ENCODE measurements at regions not wholly inside any gene's neighbourhood (a gene's known extent, or its start where the extent isn't known, plus 50 kb on each side); places are given as distances from the start of the nearest gene placed in this dataset.

DNA sequence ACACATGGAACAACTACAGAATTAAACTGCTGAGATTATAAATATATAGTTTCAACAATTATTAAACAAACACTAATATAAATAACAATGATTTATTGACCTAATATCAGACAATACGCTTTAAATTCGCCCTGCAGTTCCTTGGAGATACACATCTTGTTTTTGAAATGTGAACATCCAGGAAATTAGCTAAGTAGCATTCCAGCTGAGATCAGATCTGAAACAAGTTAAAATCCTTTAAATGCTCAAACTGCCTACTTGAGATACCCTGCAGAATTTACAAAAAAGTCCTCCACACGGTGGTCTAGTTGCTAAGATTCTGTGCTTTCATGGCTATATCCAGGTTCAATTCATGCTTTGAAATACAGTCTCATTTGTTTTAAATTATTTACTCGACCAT lies 101.4 kb upstream of the OLFM3 start:
- Histone ChIP-seq H3K4me2 (ENCODE audit: low read depth, low read length) (no peak overlapping the region), H2AK5ac (ENCODE audit: low read depth, low read length) (no peak overlapping the region), H3K4ac (ENCODE audit: low read depth, low read length) (no peak overlapping the region), H4K5ac (ENCODE audit: low read depth, low read length) (no peak overlapping the region), H3K14ac (replicated peaks; ENCODE audit: low read depth, low read length) (no peak overlapping the region), H3K27ac (ENCODE audit: insufficient read depth, low read length) (no peak overlapping the region), H3K36me3 (ENCODE audit: control insufficient read depth, insufficient read depth, low read length) (no peaks in the 10 kb centered on the region), H3K27me3 (ENCODE audit: control insufficient read depth, insufficient read depth, low read length) (no peaks in the 10 kb centered on the region), H3K4me1 (ENCODE audit: control insufficient read depth, insufficient read depth, low read length) (no peaks in the 10 kb centered on the region), H3K23ac (ENCODE audit: low read depth, low read length) (no peak overlapping the region), H3K18ac (ENCODE audit: low read depth, low read length) (no peak overlapping the region), H2BK120ac (ENCODE audit: low read depth, low read length) (no peak overlapping the region), H3K79me1 (ENCODE audit: low read depth in 1 of 2, low read length in 2 of 2) (no peaks in the 10 kb centered on the region), H3K9ac (ENCODE audit: low read depth, low read length) (no peak overlapping the region), H2AFZ (replicated peaks; ENCODE audit: low read length, poor library complexity) (no peak overlapping the region), H3K4me3 (ENCODE audit: insufficient read depth, low read depth, low read length) (no peak overlapping the region), H2AK9ac (replicated peaks; ENCODE audit: low read depth, low read length, poor library complexity) (no peak overlapping the region), H3K9me3 (ENCODE audit: control insufficient read depth, insufficient read depth, low read length) (peaks cover 1% of the 10 kb centered on the region), H2BK15ac (ENCODE audit: low read depth, low read length) (no peak overlapping the region), H3K56ac (ENCODE audit: extremely low read depth, insufficient read depth, low read length) (no peak overlapping the region), H4K20me1 (ENCODE audit: insufficient read depth, low read length) (no peaks in the 10 kb centered on the region), H3K9me1 (ENCODE audit: insufficient read depth, low read length) (no peaks in the 10 kb centered on the region), H4K91ac (ENCODE audit: insufficient read depth, low read depth, low read length) (no peak overlapping the region), H2BK5ac (ENCODE audit: low read depth, low read length, poor library complexity, severe bottlenecking) (no peak overlapping the region), H2BK20ac (ENCODE audit: low read depth, low read length) (no peak overlapping the region), H4K8ac (ENCODE audit: low read depth in 2 of 2, low read length in 2 of 2) (no peak overlapping the region)
- no peak for ATAC-seq (ENCODE audit: low read depth)
- no TSS peak for BruUV-seq (replicated peaks)
- no CpG with 5 or more reads among the region's 4 CpGs for WGBS, 2 experiments (ENCODE audit: extremely low coverage in 2 of 2, insufficient read length in 1 of 2)
- dilution Hi-C loops (cut with HindIII; ENCODE audit: low sequenced_read_pairs, unreplicated experiment): no loop called here
- ChIA-PET CTCF (no interaction called here), POLR2A (ENCODE audit: unreplicated experiment) (no interaction called here)
- DNase-seq: no peak
- no peak for TF ChIP-seq MAZ (IDR thresholded peaks at IDR 0.05; ENCODE audit: borderline replicate concordance, low read depth, low read length)
- no peak for TF ChIP-seq BHLHE40 (IDR thresholded peaks at IDR 0.05; ENCODE audit: low read depth, low read length)
- TF ChIP-seq RFX5 (IDR thresholded peaks at IDR 0.05; ENCODE audit: low read depth, low read length): no peak
- TF ChIP-seq, protein P1, sequence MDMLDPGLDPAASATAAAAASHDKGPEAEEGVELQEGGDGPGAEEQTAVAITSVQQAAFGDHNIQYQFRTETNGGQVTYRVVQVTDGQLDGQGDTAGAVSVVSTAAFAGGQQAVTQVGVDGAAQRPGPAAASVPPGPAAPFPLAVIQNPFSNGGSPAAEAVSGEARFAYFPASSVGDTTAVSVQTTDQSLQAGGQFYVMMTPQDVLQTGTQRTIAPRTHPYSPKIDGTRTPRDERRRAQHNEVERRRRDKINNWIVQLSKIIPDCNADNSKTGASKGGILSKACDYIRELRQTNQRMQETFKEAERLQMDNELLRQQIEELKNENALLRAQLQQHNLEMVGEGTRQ (IDR thresholded peaks at IDR 0.05; ENCODE audit: low read depth, low read length): no peak
- TF ChIP-seq FOS (IDR thresholded peaks at IDR 0.05; ENCODE audit: low read depth, low read length): no peak
- no peak for TF ChIP-seq MAFK (IDR thresholded peaks at IDR 0.05; ENCODE audit: low read depth, low read length)
- no peak for TF ChIP-seq RAD21 (IDR thresholded peaks at IDR 0.05; ENCODE audit: low read length)
- TF ChIP-seq SMC3 (IDR thresholded peaks at IDR 0.05; ENCODE audit: low read depth, low read length): no peak
- no peak for TF ChIP-seq CHD1 (IDR thresholded peaks at IDR 0.05; ENCODE audit: low read depth, low read length)
- TF ChIP-seq, protein P2, sequence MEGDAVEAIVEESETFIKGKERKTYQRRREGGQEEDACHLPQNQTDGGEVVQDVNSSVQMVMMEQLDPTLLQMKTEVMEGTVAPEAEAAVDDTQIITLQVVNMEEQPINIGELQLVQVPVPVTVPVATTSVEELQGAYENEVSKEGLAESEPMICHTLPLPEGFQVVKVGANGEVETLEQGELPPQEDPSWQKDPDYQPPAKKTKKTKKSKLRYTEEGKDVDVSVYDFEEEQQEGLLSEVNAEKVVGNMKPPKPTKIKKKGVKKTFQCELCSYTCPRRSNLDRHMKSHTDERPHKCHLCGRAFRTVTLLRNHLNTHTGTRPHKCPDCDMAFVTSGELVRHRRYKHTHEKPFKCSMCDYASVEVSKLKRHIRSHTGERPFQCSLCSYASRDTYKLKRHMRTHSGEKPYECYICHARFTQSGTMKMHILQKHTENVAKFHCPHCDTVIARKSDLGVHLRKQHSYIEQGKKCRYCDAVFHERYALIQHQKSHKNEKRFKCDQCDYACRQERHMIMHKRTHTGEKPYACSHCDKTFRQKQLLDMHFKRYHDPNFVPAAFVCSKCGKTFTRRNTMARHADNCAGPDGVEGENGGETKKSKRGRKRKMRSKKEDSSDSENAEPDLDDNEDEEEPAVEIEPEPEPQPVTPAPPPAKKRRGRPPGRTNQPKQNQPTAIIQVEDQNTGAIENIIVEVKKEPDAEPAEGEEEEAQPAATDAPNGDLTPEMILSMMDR (conservative IDR thresholded peaks at IDR 0.05; ENCODE audit: low read depth, low read length): no peak
- no peak for TF ChIP-seq CEBPB (IDR thresholded peaks at IDR 0.05; ENCODE audit: low read depth, low read length)
- TF ChIP-seq POLR2A (IDR thresholded peaks at IDR 0.05; ENCODE audit: low read depth, low read length): no peak
- no peak for TF ChIP-seq MXI1 (IDR thresholded peaks at IDR 0.05; ENCODE audit: borderline replicate concordance, low read depth, low read length)
- TF ChIP-seq, protein P3, sequence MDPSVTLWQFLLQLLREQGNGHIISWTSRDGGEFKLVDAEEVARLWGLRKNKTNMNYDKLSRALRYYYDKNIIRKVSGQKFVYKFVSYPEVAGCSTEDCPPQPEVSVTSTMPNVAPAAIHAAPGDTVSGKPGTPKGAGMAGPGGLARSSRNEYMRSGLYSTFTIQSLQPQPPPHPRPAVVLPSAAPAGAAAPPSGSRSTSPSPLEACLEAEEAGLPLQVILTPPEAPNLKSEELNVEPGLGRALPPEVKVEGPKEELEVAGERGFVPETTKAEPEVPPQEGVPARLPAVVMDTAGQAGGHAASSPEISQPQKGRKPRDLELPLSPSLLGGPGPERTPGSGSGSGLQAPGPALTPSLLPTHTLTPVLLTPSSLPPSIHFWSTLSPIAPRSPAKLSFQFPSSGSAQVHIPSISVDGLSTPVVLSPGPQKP (IDR thresholded peaks at IDR 0.05; ENCODE audit: borderline replicate concordance, low read depth, low read length): no peak
- no peak for TF ChIP-seq RCOR1 (IDR thresholded peaks at IDR 0.05; ENCODE audit: insufficient replicate concordance, low read length)
- intact Hi-C loops (cut with micrococcal nuclease): no loop called here
- in situ Hi-C loops (cut with MboI; ENCODE audit: low sequenced_read_pairs): no loop called here
